Lower leg skin (tissue), 3 donors: ENCODE measurements at regions not wholly inside any gene's neighbourhood (a gene's known extent, or its start where the extent isn't known, plus 50 kb on each side); places are given as distances from the start of the nearest gene placed in this dataset.

Experiments used
- POLR2A ChIP-seq, 2 donors: fragments of 450-650 bp; IDR thresholded peaks; one replicate each; pipeline ENCODE4 v1.6.1; 2016 to 2017; ENCODE audit warnings: antibody characterized with exemption in 2 of 2, mild to moderate bottlenecking in 1 of 2, moderate library complexity in 1 of 2
- TF ChIP-seq, protein P1 (sequence below), 3 donors: fragments of 450-650 bp; IDR thresholded peaks; one replicate each; pipeline ENCODE4 v1.5.1; 2016; ENCODE audit warnings: antibody characterized with exemption in 3 of 3, mild to moderate bottlenecking in 3 of 3, moderate library complexity in 2 of 3

DNA sequence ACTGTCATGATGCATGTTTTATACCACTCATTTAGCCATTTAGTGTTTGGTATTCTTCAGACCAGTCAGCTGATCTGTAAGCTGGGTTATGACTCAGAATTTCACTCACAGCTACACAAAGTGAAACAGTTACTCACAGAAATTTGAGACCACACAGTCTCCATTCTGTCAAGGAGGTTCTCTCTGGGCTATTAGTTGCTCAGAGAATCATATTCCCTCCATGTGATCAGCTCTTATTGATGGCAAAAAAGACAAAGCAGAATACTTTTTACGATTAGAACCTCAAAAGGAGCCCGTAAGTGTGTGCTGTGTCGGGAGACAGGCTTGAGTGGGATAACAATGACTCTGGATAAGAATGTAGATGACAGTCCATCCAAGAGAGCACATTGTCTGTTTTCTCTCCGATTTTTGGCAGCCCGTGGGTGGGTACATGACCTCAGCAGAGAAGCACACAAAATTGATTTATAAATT is 277.6 kb upstream of the SORCS1 start:
- TF ChIP-seq, protein P1, sequence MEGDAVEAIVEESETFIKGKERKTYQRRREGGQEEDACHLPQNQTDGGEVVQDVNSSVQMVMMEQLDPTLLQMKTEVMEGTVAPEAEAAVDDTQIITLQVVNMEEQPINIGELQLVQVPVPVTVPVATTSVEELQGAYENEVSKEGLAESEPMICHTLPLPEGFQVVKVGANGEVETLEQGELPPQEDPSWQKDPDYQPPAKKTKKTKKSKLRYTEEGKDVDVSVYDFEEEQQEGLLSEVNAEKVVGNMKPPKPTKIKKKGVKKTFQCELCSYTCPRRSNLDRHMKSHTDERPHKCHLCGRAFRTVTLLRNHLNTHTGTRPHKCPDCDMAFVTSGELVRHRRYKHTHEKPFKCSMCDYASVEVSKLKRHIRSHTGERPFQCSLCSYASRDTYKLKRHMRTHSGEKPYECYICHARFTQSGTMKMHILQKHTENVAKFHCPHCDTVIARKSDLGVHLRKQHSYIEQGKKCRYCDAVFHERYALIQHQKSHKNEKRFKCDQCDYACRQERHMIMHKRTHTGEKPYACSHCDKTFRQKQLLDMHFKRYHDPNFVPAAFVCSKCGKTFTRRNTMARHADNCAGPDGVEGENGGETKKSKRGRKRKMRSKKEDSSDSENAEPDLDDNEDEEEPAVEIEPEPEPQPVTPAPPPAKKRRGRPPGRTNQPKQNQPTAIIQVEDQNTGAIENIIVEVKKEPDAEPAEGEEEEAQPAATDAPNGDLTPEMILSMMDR (IDR thresholded peaks at IDR 0.05) = no peak
- TF ChIP-seq POLR2A (IDR thresholded peaks at IDR 0.05) = no peak
